HCT116 (cell line): ENCODE measurements at regions not wholly inside any gene's neighbourhood (a gene's known extent, or its start where the extent isn't known, plus 50 kb on each side); places are given as distances from the start of the nearest gene placed in this dataset.

ENCODE experiments used
- ATAC-seq: fragments of 200-7000 bp; cut with Tn5 transposase; 2 replicates; pipeline ENCODE4 v1.9.1; 2020; ENCODE audit warnings: mild to moderate bottlenecking, moderate library complexity
- BruUV-seq: library from RNA; stranded (reverse); fragments of 400-500 nt; replicated peaks from 2 replicates; lab custom pipeline; 2021; lab: Mats Ljungman, UMichigan
- CTCF ChIA-PET: fragments of 300-600 bp; sonication (Branson Sonifier 250); formaldehyde crosslinking; loops from one replicate; lab custom pipeline; 2021; ENCODE audit warnings: antibody characterized with exemption; lab: Charles Lee
- POLR2A ChIA-PET: fragments of 300-600, 350-600 bp; sonication (Branson Sonifier 250); formaldehyde crosslinking; loops from one replicate; lab custom pipeline; 2021; ENCODE audit warnings: antibody characterized with exemption; lab: Charles Lee
- RAD21 ChIA-PET, 2 experiments: fragments of 300-600 bp; sonication (Branson Sonifier 250); formaldehyde crosslinking; loops; one replicate each; lab custom pipeline; 2023; ENCODE audit warnings: low total read pairs in 2 of 2; ENCODE audit not compliant: uncharacterized antibody in 2 of 2, unreplicated experiment in 2 of 2, low non-redundant PET in 1 of 2; lab: Charles Lee
- DNase-seq: peaks from one replicate; pipeline ENCODE4 v3.0.0-alpha.2; 2010; ENCODE audit warnings: low read depth, low spot score
- H2AFZ ChIP-seq: fragments of 200-600 bp; shearing (Covaris generic), sonication (generic); 2 replicates; pipeline ENCODE4 v1.6.1; 2017; ENCODE audit warnings: low read depth, mixed run types, mixed read lengths, antibody characterized with exemption, low read length; ENCODE audit not compliant: poor library complexity, severe bottlenecking
- H3K27ac ChIP-seq: 2 replicates; pipeline ENCODE4 v1.5.1; 2012; ENCODE audit warnings: low read depth, low read length
- H3K27me3 ChIP-seq: fragments of 200-600 bp; sonication (generic); 2 replicates; pipeline ENCODE4 v1.6.1; 2016; ENCODE audit warnings: mixed run types, low read length, mixed read lengths; ENCODE audit not compliant: insufficient read depth
- H3K36me3 ChIP-seq, 2 experiments: fragments of 200-500 bp in 1 of 2; fragments of 200-600 bp in 1 of 2; sonication (Bioruptor generic) in 1 of 2; sonication (generic) in 1 of 2; 2 replicates each; pipeline versions ENCODE4 v1.5.1 to v1.6.1; 2014 to 2016; ENCODE audit warnings: low read length in 2 of 2, inconsistent platforms in 1 of 2, mixed read lengths in 1 of 2, mixed run types in 1 of 2; ENCODE audit not compliant: insufficient read depth in 2 of 2, control insufficient read depth in 1 of 2
- H3K4me1 ChIP-seq, 2 experiments: fragments of 200-600 bp in 1 of 2; sonication (generic) in 1 of 2; 2 replicates each; pipeline versions ENCODE4 v1.5.1 to v1.6.1; 2012 to 2017; ENCODE audit warnings: low read length in 2 of 2, inconsistent platforms in 1 of 2, mild to moderate bottlenecking in 1 of 2, mixed read lengths in 1 of 2, mixed run types in 1 of 2, moderate library complexity in 1 of 2; ENCODE audit not compliant: insufficient read depth in 2 of 2, control insufficient read depth in 1 of 2
- H3K4me2 ChIP-seq: fragments of 200-600 bp; sonication (generic); 2 replicates; pipeline ENCODE4 v1.6.1; 2017; ENCODE audit warnings: mixed run types, low read length, mixed read lengths
- H3K4me3 ChIP-seq, 2 experiments: fragments of 200-600 bp in 1 of 2; sonication (generic) in 1 of 2; replicated peaks in 1 of 2; 2 replicates each; pipeline ENCODE4 v1.5.1; 2011 to 2016; ENCODE audit warnings: low read length in 2 of 2, control low read depth in 1 of 2, low read depth in 1 of 2, mild to moderate bottlenecking in 1 of 2, mixed read lengths in 1 of 2, mixed run types in 1 of 2
- H3K79me2 ChIP-seq: fragments of 200-600 bp; sonication (generic); 2 replicates; pipeline ENCODE4 v1.6.1; 2017; ENCODE audit warnings: mild to moderate bottlenecking, mixed run types, low read length, moderate library complexity, mixed read lengths; ENCODE audit not compliant: insufficient read depth
- H3K9ac ChIP-seq: fragments of 200-600 bp; sonication (generic); 2 replicates; pipeline ENCODE4 v1.6.1; 2016; ENCODE audit warnings: low read length, mixed read lengths
- H3K9me2 ChIP-seq: fragments of 200-600 bp; sonication (generic), shearing (Covaris generic); 2 replicates; pipeline ENCODE4 v1.6.1; 2017; ENCODE audit warnings: mixed run types, mild to moderate bottlenecking, moderate library complexity; ENCODE audit not compliant: insufficient read depth
- H3K9me3 ChIP-seq, 2 experiments: fragments of 200-500 bp in 1 of 2; fragments of 200-600 bp in 1 of 2; sonication (Bioruptor generic) in 1 of 2; sonication (generic) in 1 of 2; 2 replicates each; pipeline ENCODE4 v1.6.1; 2014 to 2017; ENCODE audit warnings: low read length in 2 of 2, mixed read lengths in 2 of 2, inconsistent platforms in 1 of 2, low read depth in 1 of 2, mild to moderate bottlenecking in 1 of 2, mixed run types in 1 of 2, moderate library complexity in 1 of 2; ENCODE audit not compliant: control insufficient read depth in 1 of 2, insufficient read depth in 1 of 2
- H4K20me1 ChIP-seq: fragments of 200-600 bp; sonication (generic), shearing (Covaris generic); 2 replicates; pipeline ENCODE4 v1.6.1; 2017; ENCODE audit warnings: mixed run types, mild to moderate bottlenecking, moderate library complexity; ENCODE audit not compliant: insufficient read depth
- EZH2phosphoT487 ChIP-seq: fragments of 200-600 bp; IDR thresholded peaks from 2 replicates; pipeline ENCODE4 v1.6.1; 2018; ENCODE audit warnings: antibody characterized with exemption, borderline replicate concordance
- FOSL1 ChIP-seq: IDR thresholded peaks from 2 replicates; pipeline ENCODE4 v1.6.1; 2012; ENCODE audit warnings: low read depth
- TCF7L2 ChIP-seq: IDR thresholded peaks from 2 replicates; pipeline ENCODE4 v1.7.0; 2011; ENCODE audit warnings: borderline replicate concordance, inconsistent platforms; ENCODE audit not compliant: insufficient read depth, insufficient read length; ENCODE audit errors: extremely low read depth
- YY1 ChIP-seq: IDR thresholded peaks from 2 replicates; pipeline ENCODE4 v1.6.1; 2011; ENCODE audit warnings: low read length, low read depth, moderate library complexity, mild to moderate bottlenecking; ENCODE audit not compliant: insufficient replicate concordance; ENCODE audit errors: extremely low read depth
- ZNF274 ChIP-seq: fragments of 200-500 bp; sonication (Bioruptor generic); IDR thresholded peaks from 2 replicates; pipeline ENCODE4 v1.6.1; 2014; ENCODE audit warnings: mild to moderate bottlenecking, low read depth, low read length, inconsistent platforms
- intact Hi-C: fragments of 100-400 bp; cut with micrococcal nuclease; formaldehyde crosslinking; loops from 2 replicates; pipeline ENCODE4 v1.10.0; 2022
- TF ChIP-seq, protein P1 (sequence below): IDR thresholded peaks from 2 replicates; pipeline ENCODE4 v1.6.1; 2011; ENCODE audit warnings: mild to moderate bottlenecking, low read length, moderate library complexity; ENCODE audit not compliant: insufficient replicate concordance; ENCODE audit errors: extremely low read depth
- TF ChIP-seq, protein P2 (sequence below), 3 experiments: fragments of 200-600 bp in 1 of 3; sonication (generic) in 1 of 3; IDR thresholded peaks in 2 of 3; conservative IDR thresholded peaks in 1 of 3; 2 replicates each; pipeline ENCODE4 v1.5.1; 2012 to 2017; ENCODE audit warnings: low read depth in 2 of 3, low read length in 2 of 3, antibody characterized with exemption in 1 of 3, borderline replicate concordance in 1 of 3, control low read depth in 1 of 3, mild to moderate bottlenecking in 1 of 3, mixed read lengths in 1 of 3, mixed run types in 1 of 3, moderate library complexity in 1 of 3; ENCODE audit not compliant: insufficient read depth in 1 of 3

DNA sequence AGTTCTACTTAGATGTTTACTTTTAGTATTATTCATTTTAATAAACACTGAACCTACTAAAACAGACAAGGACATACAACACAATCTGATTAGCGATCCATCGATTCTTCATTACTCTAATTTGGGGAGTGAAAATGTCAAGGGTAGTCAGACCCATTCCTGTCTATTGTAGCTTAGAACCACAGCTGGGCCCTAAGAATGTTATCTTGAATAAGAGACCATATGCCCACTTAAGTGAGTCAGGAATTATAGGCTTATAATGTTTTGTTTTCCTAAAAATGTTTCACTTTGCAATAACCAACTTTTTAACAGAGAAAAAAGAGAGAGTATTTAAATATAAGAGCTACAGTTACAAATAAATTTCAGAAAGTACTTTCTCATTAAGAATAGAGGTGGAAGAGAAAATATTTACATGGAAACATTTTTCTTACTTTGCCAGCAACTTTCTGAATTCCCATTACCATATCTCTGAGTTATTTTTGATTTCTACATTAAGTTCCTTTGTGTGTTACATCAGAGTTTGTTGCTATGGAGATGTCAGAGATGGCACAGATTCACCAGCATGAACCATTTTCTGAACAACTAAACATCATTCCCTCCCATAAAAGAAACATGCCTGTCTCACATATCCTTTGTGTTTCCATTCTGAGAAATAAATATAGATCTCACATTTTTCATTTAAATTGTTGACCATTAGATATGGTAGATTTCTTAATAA, 75.4 kb upstream of the SLC13A1 start:
- intact Hi-C loops = no loop called here
- CTCF ChIA-PET = no interaction called here

More for the DNA sequence above, 75.4 kb upstream of the SLC13A1 start:
- no TSS peak for BruUV-seq
- DNase-seq (no peak), ATAC-seq (no peak)
- no peak overlapping the region for H3K9ac ChIP-seq
- H3K9me2 ChIP-seq = no peaks in the 10 kb centered on the region
- no peak overlapping the region for H2AFZ ChIP-seq
- H4K20me1 ChIP-seq = no peaks in the 10 kb centered on the region
- no peak for TF ChIP-seq YY1
- TF ChIP-seq, protein P1, sequence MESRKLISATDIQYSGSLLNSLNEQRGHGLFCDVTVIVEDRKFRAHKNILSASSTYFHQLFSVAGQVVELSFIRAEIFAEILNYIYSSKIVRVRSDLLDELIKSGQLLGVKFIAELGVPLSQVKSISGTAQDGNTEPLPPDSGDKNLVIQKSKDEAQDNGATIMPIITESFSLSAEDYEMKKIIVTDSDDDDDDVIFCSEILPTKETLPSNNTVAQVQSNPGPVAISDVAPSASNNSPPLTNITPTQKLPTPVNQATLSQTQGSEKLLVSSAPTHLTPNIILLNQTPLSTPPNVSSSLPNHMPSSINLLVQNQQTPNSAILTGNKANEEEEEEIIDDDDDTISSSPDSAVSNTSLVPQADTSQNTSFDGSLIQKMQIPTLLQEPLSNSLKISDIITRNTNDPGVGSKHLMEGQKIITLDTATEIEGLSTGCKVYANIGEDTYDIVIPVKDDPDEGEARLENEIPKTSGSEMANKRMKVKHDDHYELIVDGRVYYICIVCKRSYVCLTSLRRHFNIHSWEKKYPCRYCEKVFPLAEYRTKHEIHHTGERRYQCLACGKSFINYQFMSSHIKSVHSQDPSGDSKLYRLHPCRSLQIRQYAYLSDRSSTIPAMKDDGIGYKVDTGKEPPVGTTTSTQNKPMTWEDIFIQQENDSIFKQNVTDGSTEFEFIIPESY = no peak
- TF ChIP-seq, protein P2, sequence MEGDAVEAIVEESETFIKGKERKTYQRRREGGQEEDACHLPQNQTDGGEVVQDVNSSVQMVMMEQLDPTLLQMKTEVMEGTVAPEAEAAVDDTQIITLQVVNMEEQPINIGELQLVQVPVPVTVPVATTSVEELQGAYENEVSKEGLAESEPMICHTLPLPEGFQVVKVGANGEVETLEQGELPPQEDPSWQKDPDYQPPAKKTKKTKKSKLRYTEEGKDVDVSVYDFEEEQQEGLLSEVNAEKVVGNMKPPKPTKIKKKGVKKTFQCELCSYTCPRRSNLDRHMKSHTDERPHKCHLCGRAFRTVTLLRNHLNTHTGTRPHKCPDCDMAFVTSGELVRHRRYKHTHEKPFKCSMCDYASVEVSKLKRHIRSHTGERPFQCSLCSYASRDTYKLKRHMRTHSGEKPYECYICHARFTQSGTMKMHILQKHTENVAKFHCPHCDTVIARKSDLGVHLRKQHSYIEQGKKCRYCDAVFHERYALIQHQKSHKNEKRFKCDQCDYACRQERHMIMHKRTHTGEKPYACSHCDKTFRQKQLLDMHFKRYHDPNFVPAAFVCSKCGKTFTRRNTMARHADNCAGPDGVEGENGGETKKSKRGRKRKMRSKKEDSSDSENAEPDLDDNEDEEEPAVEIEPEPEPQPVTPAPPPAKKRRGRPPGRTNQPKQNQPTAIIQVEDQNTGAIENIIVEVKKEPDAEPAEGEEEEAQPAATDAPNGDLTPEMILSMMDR (IDR thresholded peaks at IDR 0.05 in 2 of 3, conservative IDR thresholded peaks at IDR 0.05 in 1 of 3; ENCODE audit: borderline replicate concordance in 1 of 3, insufficient read depth in 1 of 3, low read depth in 2 of 3, low read length in 2 of 3) = no peak
- no peak for TF ChIP-seq EZH2phosphoT487
- no peak for TF ChIP-seq FOSL1
- TF ChIP-seq ZNF274 = no peak
- TF ChIP-seq TCF7L2 = no peak
- no peak overlapping the region for H3K27ac ChIP-seq
- no peaks in the 10 kb centered on the region for H3K79me2 ChIP-seq
- no peaks in the 10 kb centered on the region for H3K9me3 ChIP-seq
- H3K4me1 ChIP-seq = peaks cover 0 to 6% of the 10 kb centered on the region in 2 experiments; a peak in 1 of 4 replicates
- H3K4me2 ChIP-seq = no peak overlapping the region
- H3K4me3 ChIP-seq = no peak overlapping the region
- RAD21 ChIA-PET = no interaction called here
- H3K36me3 ChIP-seq = no peaks in the 10 kb centered on the region
- H3K27me3 ChIP-seq = no peaks in the 10 kb centered on the region
- POLR2A ChIA-PET = no interaction called here
